ENCODE measurements at regions not wholly inside any gene's neighbourhood (a gene's known extent, or its start where the extent isn't known, plus 50 kb on each side); places are given as distances from the start of the nearest gene placed in this dataset.
A peak's percentile ranks its signal among the peaks of the same experiment; 100 is the strongest.

DNA sequence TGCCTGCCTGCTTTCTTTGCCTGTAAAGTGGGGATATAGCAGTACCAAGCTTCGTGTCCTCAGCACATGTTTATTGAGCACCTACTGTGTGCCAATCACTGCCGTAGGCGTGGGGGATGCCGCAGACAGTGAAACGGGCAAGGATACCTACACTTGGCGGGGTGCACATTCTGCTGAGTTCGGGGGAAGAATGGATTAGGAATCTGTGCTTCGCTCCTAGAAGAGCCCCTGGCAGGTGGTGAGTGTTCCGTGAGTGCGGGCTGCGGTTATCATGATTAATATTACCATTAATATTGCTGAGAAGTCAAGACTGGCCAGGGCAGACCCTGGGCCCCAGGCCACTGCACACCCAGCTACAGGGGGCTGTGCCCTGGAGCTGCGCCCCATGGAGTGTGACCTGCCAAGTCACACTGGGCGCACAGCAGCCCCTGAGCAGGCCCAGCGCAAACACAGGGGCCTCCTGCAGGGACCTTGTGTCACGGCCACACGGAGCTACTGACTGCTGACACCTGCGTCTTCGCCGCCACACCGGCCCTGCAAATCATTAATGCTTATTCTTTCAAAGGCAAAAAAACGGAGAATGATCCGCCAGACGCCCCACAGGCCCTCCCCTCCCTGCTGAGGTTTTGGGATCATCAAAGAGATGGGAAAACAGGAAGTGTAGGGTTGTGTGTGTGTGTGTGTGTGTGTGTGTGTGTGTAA, 213.4 kb upstream of the GSE1 start:
- 87 to 89% methylated on average over 22 to 23 of the region's 23 CpGs for WGBS, 2 donors
- TF ChIP-seq, protein P1, sequence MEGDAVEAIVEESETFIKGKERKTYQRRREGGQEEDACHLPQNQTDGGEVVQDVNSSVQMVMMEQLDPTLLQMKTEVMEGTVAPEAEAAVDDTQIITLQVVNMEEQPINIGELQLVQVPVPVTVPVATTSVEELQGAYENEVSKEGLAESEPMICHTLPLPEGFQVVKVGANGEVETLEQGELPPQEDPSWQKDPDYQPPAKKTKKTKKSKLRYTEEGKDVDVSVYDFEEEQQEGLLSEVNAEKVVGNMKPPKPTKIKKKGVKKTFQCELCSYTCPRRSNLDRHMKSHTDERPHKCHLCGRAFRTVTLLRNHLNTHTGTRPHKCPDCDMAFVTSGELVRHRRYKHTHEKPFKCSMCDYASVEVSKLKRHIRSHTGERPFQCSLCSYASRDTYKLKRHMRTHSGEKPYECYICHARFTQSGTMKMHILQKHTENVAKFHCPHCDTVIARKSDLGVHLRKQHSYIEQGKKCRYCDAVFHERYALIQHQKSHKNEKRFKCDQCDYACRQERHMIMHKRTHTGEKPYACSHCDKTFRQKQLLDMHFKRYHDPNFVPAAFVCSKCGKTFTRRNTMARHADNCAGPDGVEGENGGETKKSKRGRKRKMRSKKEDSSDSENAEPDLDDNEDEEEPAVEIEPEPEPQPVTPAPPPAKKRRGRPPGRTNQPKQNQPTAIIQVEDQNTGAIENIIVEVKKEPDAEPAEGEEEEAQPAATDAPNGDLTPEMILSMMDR (IDR thresholded peaks at IDR 0.05): no peak
- TF ChIP-seq POLR2A (IDR thresholded peaks at IDR 0.05): no peak
- intact Hi-C loops (cut with DNase I; ENCODE audit: low total_unique reads): no loop called here
- DNase-seq (ENCODE audit: low spot score in 2 of 2): peak in 1 of 2 donors; percentile 68
- H3K4me3 ChIP-seq (ENCODE audit: low read depth, poor library complexity, severe bottlenecking): no peak overlapping the region

DNA sequence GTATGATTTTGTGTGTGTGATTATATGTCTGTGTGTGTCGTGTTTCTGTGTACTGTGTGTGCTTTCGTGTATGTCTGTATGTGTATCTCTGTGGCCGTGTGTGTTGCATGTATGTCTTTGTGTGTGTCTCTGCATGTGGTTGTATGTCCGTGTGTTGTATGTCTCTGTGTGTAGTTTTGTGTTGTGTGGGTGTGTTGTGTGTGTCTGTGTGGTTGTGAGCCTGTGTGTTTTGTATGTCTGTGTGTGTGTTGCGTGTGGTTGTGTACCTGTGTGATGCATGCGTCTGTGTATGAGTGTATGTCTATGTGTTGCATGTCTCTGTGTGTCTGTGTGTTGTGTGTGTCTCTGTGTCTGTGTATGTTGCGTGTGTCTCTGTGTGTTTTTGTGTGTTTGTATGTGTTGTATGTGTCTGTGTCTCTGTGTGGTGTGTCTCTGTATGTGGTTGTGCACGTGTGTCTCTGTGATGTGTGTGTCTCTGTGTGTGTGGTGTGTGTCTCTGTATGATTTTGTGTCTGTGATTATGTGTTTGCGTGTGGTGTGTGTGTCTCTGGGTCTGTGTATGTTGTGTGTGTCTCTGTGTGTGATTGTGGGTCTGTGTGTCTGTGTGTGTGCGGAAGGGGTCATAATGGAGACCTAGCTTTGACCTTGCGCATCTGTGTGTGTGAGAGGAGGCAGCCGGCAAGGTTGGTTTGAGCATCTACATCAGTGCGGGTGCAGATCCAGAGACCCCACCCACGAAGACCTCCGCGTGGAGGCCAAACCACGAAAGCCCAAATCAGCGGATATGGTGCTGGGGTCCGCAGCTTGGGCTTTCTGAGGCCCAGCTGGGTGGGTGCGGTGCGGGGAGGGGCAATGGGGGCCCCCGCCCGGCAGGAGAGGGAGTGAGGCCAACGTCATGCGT, 212.6 kb upstream of the GSE1 start:
- DNase-seq (ENCODE audit: low spot score in 2 of 2): no peak
- intact Hi-C loops (cut with DNase I; ENCODE audit: low total_unique reads): no loop called here
- TF ChIP-seq, protein P1 (IDR thresholded peaks at IDR 0.05): no peak
- TF ChIP-seq POLR2A (IDR thresholded peaks at IDR 0.05): no peak
- 89 to 91% methylated on average over 25 of the region's 25 CpGs for WGBS, 2 donors
- H3K4me3 ChIP-seq (ENCODE audit: low read depth, poor library complexity, severe bottlenecking): no peak overlapping the region

DNA sequence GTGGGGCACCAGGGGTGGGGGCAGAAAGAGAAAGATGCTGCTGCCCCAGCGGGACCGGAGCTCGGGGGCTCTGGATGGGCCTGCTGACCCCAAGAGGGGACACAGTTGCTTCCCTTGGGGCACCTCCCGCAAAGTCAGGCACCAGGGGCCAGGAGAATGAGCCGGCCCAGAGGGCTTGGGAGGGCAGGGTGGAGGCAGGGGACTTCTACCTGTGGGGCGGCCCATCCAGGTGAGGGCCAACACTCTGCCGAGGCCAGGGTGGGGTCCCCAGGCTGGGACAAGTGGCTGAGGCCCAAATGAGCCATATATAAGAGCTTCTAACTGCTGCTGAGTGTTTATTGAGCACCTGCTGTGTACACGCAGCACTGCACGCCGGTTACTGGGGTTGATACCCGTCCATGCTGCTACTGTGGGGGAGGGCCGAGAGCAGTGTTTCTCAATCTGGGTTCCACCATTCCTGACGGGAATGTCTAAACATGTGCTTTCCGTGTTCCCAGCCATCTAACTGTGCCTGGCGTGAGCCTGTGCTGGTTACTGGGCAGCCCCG, 211.7 kb upstream of the GSE1 start:
- 86% methylated on average over 15 to 16 of the region's 16 CpGs for WGBS, 2 donors
- DNase-seq (ENCODE audit: low spot score in 2 of 2): peak in 1 of 2 donors; percentile 45
- no peak for TF ChIP-seq POLR2A (IDR thresholded peaks at IDR 0.05)
- TF ChIP-seq, protein P1 (IDR thresholded peaks at IDR 0.05): no peak
- intact Hi-C loops (cut with DNase I; ENCODE audit: low total_unique reads): no loop called here
- H3K4me3 ChIP-seq (ENCODE audit: low read depth, poor library complexity, severe bottlenecking): no peak overlapping the region

DNA sequence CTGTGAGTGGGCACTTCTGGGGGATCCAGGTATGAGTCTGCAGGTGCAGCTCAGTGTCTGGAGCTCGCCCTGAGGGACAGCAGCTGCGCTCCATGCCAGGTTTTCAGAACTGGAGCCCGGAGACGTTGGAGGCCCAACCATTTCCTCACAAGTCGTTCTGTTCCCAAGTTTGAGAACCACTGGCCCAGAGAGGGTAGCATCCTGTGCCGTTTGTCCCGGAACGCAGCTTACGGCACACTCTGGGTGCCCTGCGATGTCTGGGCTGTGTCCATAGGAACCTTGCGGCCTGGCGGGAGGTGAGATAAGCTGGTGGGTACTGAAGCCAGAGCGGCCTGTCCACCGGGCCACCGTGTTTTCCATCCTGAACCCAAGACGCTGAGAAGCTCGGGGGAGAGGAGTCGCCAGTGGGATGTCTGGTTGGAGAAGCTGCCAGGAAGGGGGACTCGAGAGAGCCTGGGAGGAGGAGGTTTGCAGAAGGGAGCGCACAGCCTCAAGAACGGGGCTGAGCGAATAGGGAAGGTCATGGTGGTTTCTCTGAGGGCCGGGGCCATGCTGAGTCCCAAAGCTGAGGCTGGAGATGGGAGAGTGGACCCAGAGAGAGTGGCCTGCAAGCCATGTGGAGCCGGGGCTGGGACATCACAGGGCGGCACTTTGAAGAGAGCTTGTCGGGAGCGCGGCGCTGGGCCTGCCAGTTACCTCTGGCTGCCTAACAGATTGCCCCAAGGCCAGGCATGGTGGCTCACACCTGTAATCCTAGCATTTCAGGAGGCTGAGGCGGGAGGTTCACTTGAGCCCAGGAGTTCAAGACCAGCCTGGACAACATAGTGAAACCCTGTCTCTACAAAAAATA, 211.0 kb upstream of the GSE1 start:
- 91 to 92% methylated on average over 25 to 30 of the region's 30 CpGs for WGBS, 2 donors
- DNase-seq (ENCODE audit: low spot score in 2 of 2): peak in 1 of 2 donors; percentile 75
- TF ChIP-seq, protein P1 (IDR thresholded peaks at IDR 0.05): no peak
- TF ChIP-seq POLR2A (IDR thresholded peaks at IDR 0.05): no peak
- intact Hi-C loops (cut with DNase I; ENCODE audit: low total_unique reads): no loop called here
- no peak overlapping the region for H3K4me3 ChIP-seq (ENCODE audit: low read depth, poor library complexity, severe bottlenecking)

DNA sequence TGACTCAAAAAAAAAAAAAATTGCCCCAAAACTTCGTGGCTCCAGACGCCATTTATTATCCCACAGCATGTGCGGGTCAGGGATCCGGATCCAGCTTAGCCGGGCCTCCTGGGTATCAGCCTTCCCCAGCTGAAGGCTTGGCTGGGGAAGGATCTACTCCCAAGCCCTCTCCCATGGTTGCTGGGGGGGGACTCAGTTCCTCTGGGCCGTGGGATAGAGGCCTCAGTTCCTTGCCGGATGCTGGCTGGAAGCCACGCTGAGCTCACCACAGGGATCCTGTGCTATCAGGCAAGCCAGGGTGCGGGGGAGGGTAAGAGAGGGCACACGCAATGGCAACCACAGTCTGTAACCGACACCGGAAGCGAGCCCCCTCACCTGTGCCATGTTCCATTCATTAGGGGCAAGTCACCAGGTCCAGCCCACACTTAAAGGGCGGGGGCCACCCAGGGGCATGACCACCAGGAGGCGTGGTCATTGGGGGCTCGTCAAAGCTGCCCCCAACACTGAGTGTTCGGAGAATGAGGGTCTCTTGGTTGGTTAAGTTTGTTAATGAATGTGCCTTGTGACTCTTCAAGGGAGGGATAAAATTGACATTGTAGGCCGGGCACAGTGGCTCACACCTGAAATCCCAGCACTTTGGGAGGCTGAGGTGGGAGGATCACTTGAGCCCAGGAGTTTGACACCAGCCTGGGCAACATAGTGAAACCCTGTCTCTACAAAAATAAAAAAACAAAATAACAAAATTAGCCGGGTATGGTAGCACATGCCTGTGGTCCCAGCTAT, 210.0 kb upstream of the GSE1 start:
- 58 to 74% methylated on average over 16 to 19 of the region's 19 CpGs for WGBS, 2 donors

More for the DNA sequence above, 210.0 kb upstream of the GSE1 start:
- peak in 1 of 2 donors; percentile 82 for DNase-seq (ENCODE audit: low spot score in 2 of 2)
- intact Hi-C loops (cut with DNase I; ENCODE audit: low total_unique reads): no loop called here
- H3K4me3 ChIP-seq (ENCODE audit: low read depth, poor library complexity, severe bottlenecking): no peak overlapping the region
- TF ChIP-seq POLR2A (IDR thresholded peaks at IDR 0.05): no peak
- TF ChIP-seq, protein P1 (IDR thresholded peaks at IDR 0.05): no peak

Data from lower leg skin (tissue), 4 donors.